DOHH2 (cell line): ENCODE measurements at regions not wholly inside any gene's neighbourhood (a gene's known extent, or its start where the extent isn't known, plus 50 kb on each side); places are given as distances from the start of the nearest gene placed in this dataset.
"Not testable (repeated sequence)": the region's sequence is repeated elsewhere in the genome, so short reads cannot be mapped to it uniquely, and the experiment has no call there.

ENCODE experiments used
- H3F3A ChIP-seq: fragments of 200-600 bp; sonication (generic), shearing (Covaris generic); 2 replicates; pipeline ENCODE4 v1.6.0; 2016; ENCODE audit warnings: antibody characterized with exemption, mild to moderate bottlenecking; ENCODE audit not compliant: control insufficient read depth, insufficient read depth
- H3K27ac ChIP-seq: fragments of 200-600 bp; sonication (generic); 2 replicates; pipeline ENCODE4 v1.5.1; 2014; ENCODE audit warnings: low read depth, mild to moderate bottlenecking, low read length, moderate library complexity
- H3K27me3 ChIP-seq: fragments of 200-600 bp; sonication (generic); 2 replicates; pipeline ENCODE4 v1.6.1; 2014; ENCODE audit warnings: mild to moderate bottlenecking, low read length, mixed read lengths; ENCODE audit not compliant: control insufficient read depth
- H3K36me3 ChIP-seq: fragments of 200-600 bp; sonication (generic); 2 replicates; pipeline ENCODE4 v1.6.1; 2014; ENCODE audit warnings: mild to moderate bottlenecking, low read length, moderate library complexity, mixed read lengths; ENCODE audit not compliant: control insufficient read depth
- H3K4me1 ChIP-seq: fragments of 200-600 bp; sonication (generic); 2 replicates; pipeline ENCODE4 v1.6.1; 2014; ENCODE audit warnings: mild to moderate bottlenecking, low read length, mixed read lengths; ENCODE audit not compliant: control insufficient read depth
- H3K4me2 ChIP-seq: fragments of 200-600 bp; sonication (generic); 2 replicates; pipeline ENCODE4 v1.6.0; 2014; ENCODE audit warnings: mild to moderate bottlenecking, low read length, moderate library complexity
- H3K4me3 ChIP-seq: fragments of 200-600 bp; sonication (generic); 2 replicates; pipeline ENCODE4 v1.5.1; 2014; ENCODE audit warnings: mild to moderate bottlenecking, low read length, mixed read lengths
- H3K79me2 ChIP-seq: fragments of 200-600 bp; sonication (generic); 2 replicates; pipeline ENCODE4 v1.6.1; 2014; ENCODE audit warnings: mild to moderate bottlenecking, low read length, mixed read lengths; ENCODE audit not compliant: control insufficient read depth
- H3K9me2 ChIP-seq: fragments of 200-600 bp; sonication (generic); replicated peaks from 2 replicates; pipeline ENCODE4 v1.6.1; 2014; ENCODE audit warnings: mild to moderate bottlenecking, low read length, mixed read lengths; ENCODE audit not compliant: control insufficient read depth
- H3K9me3 ChIP-seq: fragments of 200-600 bp; sonication (generic); 2 replicates; pipeline ENCODE4 v1.6.1; 2014; ENCODE audit warnings: antibody characterized with exemption, low read length, mixed read lengths; ENCODE audit not compliant: control insufficient read depth, insufficient read depth
- H4K20me1 ChIP-seq: fragments of 200-600 bp; sonication (generic); 2 replicates; pipeline ENCODE4 v1.6.0; 2014; ENCODE audit warnings: low read depth, mild to moderate bottlenecking, antibody characterized with exemption, low read length, moderate library complexity; ENCODE audit not compliant: control insufficient read depth, insufficient read depth
- CTCF ChIP-seq: fragments of 200-600 bp; sonication (generic); IDR thresholded peaks from one replicate; pipeline ENCODE4 v1.5.1; 2014; ENCODE audit warnings: antibody characterized with exemption, mild to moderate bottlenecking, low read depth, low read length; ENCODE audit not compliant: poor library complexity, severe bottlenecking
- EZH2phosphoT487 ChIP-seq: fragments of 200-600 bp; sonication (generic); IDR thresholded peaks from 2 replicates; pipeline ENCODE4 v1.6.1; 2017; ENCODE audit warnings: borderline replicate concordance, mild to moderate bottlenecking, antibody characterized with exemption, low read length, moderate library complexity, mixed read lengths

- TF ChIP-seq CTCF (no peak), EZH2phosphoT487 (no peak)
- Histone ChIP-seq H3K36me3 (no peaks in the 10 kb centered on the region), H3K4me2 (no peak overlapping the region)
Observed at GRCh38 chr1:199834711-199835110, 192.8 kb upstream of the NR5A2 start.

DNA sequence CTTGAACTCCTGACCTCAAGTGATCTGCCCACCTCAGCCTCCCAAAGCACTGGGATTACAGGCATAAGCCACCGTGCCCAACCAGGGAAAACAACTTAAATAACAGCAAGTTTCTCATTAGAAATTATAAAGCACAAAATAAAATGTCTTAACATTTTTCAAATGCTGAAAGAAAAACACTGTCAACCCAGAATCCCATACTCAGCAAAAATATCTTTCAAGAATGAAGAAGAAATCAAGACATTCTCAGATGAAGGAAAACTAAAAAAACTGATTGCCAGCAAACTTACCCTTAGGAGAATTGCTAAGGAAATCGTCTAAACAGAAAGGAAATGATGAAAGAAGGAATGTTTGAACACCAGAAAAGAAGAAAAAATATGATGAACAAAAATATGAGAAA is 191.1 kb upstream of the NR5A2 start:
- no peak overlapping the region for H3K4me2 ChIP-seq
- no peaks in the 10 kb centered on the region for H3K9me3 ChIP-seq
- H3K79me2 ChIP-seq = no peaks in the 10 kb centered on the region
- H3F3A ChIP-seq = no peaks in the 10 kb centered on the region
- no peaks in the 10 kb centered on the region for H3K27me3 ChIP-seq
- no peak for TF ChIP-seq CTCF
- TF ChIP-seq EZH2phosphoT487 = no peak
- H3K36me3 ChIP-seq = no peaks in the 10 kb centered on the region
- no peaks in the 10 kb centered on the region for H4K20me1 ChIP-seq
- no peaks in the 10 kb centered on the region for H3K9me2 ChIP-seq
- no peaks in the 10 kb centered on the region for H3K4me1 ChIP-seq
- no peak overlapping the region for H3K27ac ChIP-seq
- no peak overlapping the region for H3K4me3 ChIP-seq

More at GRCh38 chr1:199834711-199835110, 192.8 kb upstream of the NR5A2 start:
- Histone ChIP-seq H3K9me2 (no peaks in the 10 kb centered on the region), H3F3A (no peaks in the 10 kb centered on the region), H3K27me3 (no peaks in the 10 kb centered on the region), H3K79me2 (no peaks in the 10 kb centered on the region), H3K4me3 (no peak overlapping the region), H3K27ac (no peak overlapping the region), H3K4me1 (no peaks in the 10 kb centered on the region), H4K20me1 (no peaks in the 10 kb centered on the region), H3K9me3 (no peaks in the 10 kb centered on the region)

GRCh38 chr1:199837321-199837720 is 190.2 kb upstream of the NR5A2 start:
- H3K9me3 ChIP-seq = no peaks in the 10 kb centered on the region
- H4K20me1 ChIP-seq = no peaks in the 10 kb centered on the region
- H3K4me3 ChIP-seq = no peak overlapping the region
- H3K4me1 ChIP-seq = no peaks in the 10 kb centered on the region
- no peaks in the 10 kb centered on the region for H3F3A ChIP-seq
- H3K27ac ChIP-seq = no peak overlapping the region
- H3K27me3 ChIP-seq = no peaks in the 10 kb centered on the region
- no peak overlapping the region for H3K4me2 ChIP-seq
- no peak for TF ChIP-seq CTCF
- no peak for TF ChIP-seq EZH2phosphoT487
- no peaks in the 10 kb centered on the region for H3K79me2 ChIP-seq
- H3K36me3 ChIP-seq = no peaks in the 10 kb centered on the region
- no peaks in the 10 kb centered on the region for H3K9me2 ChIP-seq

DNA sequence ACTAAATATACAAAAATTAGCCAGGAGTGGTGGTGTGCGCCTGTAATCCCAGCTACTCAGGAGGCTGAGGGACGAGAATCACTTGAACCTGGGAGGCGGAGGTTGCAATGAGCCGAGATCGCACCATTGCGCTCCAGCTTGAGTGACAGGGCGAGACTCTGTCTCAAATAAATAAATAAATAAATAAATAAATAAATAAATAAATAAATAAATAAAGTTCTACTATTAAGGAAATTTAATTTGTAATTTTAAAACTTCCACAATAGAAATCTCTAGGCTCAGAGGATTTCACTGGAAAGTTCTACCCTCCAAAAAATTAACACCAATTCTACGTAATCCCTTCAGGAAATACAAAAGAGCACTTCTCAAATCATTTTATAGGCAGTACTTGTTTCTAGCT is 187.9 kb upstream of the NR5A2 start:
- not testable (repeated sequence) for H3K9me3 ChIP-seq, H3K27ac ChIP-seq, H3K4me3 ChIP-seq, H3K9me2 ChIP-seq, H3K4me2 ChIP-seq, H3K27me3 ChIP-seq, H3K36me3 ChIP-seq, H4K20me1 ChIP-seq, H3F3A ChIP-seq, H3K79me2 ChIP-seq, H3K4me1 ChIP-seq

- H3K9me2 ChIP-seq, H3K36me3 ChIP-seq, H3F3A ChIP-seq, H3K9me3 ChIP-seq, H3K27ac ChIP-seq, H3K4me3 ChIP-seq, H4K20me1 ChIP-seq, H3K4me2 ChIP-seq, H3K79me2 ChIP-seq, H3K4me1 ChIP-seq, H3K27me3 ChIP-seq: not testable (repeated sequence)
Observed at GRCh38 chr1:199843096-199843495, 184.4 kb upstream of the NR5A2 start.
